Lower lobe of right lung (tissue), 2 donors: ENCODE measurements at regions not wholly inside any gene's neighbourhood (a gene's known extent, or its start where the extent isn't known, plus 50 kb on each side); places are given as distances from the start of the nearest gene placed in this dataset.

Experiments used
- ATAC-seq, 2 donors: fragments of 200-7000 bp; cut with Tn5 transposase; one replicate each; pipeline ENCODE4 v1.9.1; 2020 to 2022; ENCODE audit warnings: mild to moderate bottlenecking in 2 of 2, moderate library complexity in 2 of 2
- DNase-seq: peaks from one replicate; pipeline ENCODE4 v3.0.0-alpha.2; 2020
- H3K27ac ChIP-seq: fragments of 200-600 bp; one replicate; pipeline ENCODE4 v1.8.0; 2022
- H3K27me3 ChIP-seq: fragments of 200-600 bp; one replicate; pipeline ENCODE4 v1.8.0; 2022; ENCODE audit warnings: low read depth
- H3K36me3 ChIP-seq: fragments of 200-600 bp; one replicate; pipeline ENCODE4 v1.8.0; 2022; ENCODE audit warnings: mild to moderate bottlenecking
- H3K4me1 ChIP-seq: fragments of 200-600 bp; one replicate; pipeline ENCODE4 v1.8.0; 2022
- H3K4me3 ChIP-seq: fragments of 200-600 bp; one replicate; pipeline ENCODE4 v1.8.0; 2022; ENCODE audit warnings: mild to moderate bottlenecking
- H3K9me3 ChIP-seq: fragments of 200-600 bp; one replicate; pipeline ENCODE4 v1.8.0; 2022
- intact Hi-C: fragments of 100-400 bp; cut with DNase I; formaldehyde crosslinking; loops from one replicate; pipeline ENCODE4 v1.11.0; 2022
- TF ChIP-seq, protein P1 (sequence below): fragments of 200-600 bp; IDR thresholded peaks from one replicate; pipeline ENCODE4 v1.8.0; 2022; ENCODE audit warnings: antibody characterized with exemption, mild to moderate bottlenecking
- donor health status: DM: no; HTN: yes; CAD: no; lungs with severe emphysema.

DNA sequence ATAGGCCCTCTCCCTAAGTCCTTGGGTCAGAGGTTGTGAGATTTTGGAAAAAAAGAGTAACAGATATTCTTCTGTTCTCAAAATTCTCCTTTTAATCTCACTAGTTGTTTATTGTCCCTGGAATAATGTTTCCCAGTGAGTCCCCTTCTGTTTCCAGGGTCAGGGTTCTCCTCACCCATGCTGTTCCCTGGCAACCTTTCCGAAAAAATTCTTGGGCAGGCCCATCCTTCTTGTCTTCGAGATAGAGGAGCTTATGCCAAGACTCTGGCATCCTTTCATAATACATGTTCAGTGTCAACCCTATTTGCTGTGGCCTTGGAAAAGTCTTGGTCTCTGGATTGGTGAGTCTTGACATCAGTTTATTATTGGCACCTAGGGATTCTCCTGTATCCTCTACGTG is 212.4 kb upstream of the FAR2 start:
- no peak for ATAC-seq
- Histone ChIP-seq H3K27ac (no peak overlapping the region), H3K27me3 (no peaks in the 10 kb centered on the region), H3K4me3 (no peak overlapping the region), H3K4me1 (no peaks in the 10 kb centered on the region), H3K36me3 (no peaks in the 10 kb centered on the region), H3K9me3 (no peaks in the 10 kb centered on the region)
- DNase-seq: no peak
- intact Hi-C loops: no loop called here
- TF ChIP-seq, protein P1, sequence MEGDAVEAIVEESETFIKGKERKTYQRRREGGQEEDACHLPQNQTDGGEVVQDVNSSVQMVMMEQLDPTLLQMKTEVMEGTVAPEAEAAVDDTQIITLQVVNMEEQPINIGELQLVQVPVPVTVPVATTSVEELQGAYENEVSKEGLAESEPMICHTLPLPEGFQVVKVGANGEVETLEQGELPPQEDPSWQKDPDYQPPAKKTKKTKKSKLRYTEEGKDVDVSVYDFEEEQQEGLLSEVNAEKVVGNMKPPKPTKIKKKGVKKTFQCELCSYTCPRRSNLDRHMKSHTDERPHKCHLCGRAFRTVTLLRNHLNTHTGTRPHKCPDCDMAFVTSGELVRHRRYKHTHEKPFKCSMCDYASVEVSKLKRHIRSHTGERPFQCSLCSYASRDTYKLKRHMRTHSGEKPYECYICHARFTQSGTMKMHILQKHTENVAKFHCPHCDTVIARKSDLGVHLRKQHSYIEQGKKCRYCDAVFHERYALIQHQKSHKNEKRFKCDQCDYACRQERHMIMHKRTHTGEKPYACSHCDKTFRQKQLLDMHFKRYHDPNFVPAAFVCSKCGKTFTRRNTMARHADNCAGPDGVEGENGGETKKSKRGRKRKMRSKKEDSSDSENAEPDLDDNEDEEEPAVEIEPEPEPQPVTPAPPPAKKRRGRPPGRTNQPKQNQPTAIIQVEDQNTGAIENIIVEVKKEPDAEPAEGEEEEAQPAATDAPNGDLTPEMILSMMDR: no peak

DNA sequence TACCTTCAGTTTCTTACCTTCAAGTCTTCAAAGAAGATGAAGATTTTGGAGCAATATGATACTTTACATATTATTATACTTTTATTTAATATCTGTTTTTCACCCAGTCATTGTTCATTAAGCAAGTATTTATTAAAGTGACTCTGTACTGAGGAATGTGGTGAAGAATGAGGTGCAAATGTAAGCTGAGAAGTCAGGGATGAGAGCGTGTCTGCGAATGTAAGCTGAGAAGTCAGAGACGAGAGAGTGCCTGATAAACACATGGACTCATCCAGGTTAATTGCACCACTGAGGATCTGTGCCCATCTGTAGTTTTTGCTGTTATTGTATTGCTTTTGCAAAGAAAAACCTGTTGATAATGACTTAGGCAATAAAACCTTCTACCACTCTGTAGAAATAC is 211.9 kb upstream of the FAR2 start:
- Histone ChIP-seq H3K9me3 (no peaks in the 10 kb centered on the region), H3K27me3 (no peaks in the 10 kb centered on the region), H3K27ac (no peak overlapping the region), H3K4me3 (no peak overlapping the region), H3K4me1 (no peaks in the 10 kb centered on the region), H3K36me3 (no peaks in the 10 kb centered on the region)
- TF ChIP-seq, protein P1: no peak
- no peak for ATAC-seq
- intact Hi-C loops: no loop called here
- no peak for DNase-seq

DNA sequence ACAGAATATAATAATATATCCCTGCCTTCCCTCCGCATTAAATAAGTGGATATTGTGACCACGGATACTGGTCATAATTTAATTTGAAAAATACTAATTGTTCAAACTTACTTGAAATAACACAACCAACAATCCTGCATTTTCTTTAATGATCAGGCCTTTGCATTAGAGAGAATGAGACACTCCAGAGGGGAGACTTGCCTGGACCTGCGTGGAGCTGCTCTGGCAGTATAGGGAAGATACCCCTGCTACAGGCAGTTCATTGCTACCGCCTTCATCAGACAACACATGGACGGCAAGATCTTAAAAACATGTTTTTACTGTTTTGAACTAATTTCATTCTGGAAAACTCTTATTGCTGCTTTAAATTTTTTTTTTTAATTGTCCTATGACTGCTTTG is 211.0 kb upstream of the FAR2 start:
- TF ChIP-seq, protein P1: no peak
- H3K27me3 ChIP-seq: no peaks in the 10 kb centered on the region
- H3K36me3 ChIP-seq: no peaks in the 10 kb centered on the region
- H3K9me3 ChIP-seq: no peaks in the 10 kb centered on the region
- no peak overlapping the region for H3K4me3 ChIP-seq
- no peak overlapping the region for H3K27ac ChIP-seq
- intact Hi-C loops: no loop called here
- H3K4me1 ChIP-seq: no peaks in the 10 kb centered on the region
- DNase-seq: no peak
- ATAC-seq: no peak

DNA sequence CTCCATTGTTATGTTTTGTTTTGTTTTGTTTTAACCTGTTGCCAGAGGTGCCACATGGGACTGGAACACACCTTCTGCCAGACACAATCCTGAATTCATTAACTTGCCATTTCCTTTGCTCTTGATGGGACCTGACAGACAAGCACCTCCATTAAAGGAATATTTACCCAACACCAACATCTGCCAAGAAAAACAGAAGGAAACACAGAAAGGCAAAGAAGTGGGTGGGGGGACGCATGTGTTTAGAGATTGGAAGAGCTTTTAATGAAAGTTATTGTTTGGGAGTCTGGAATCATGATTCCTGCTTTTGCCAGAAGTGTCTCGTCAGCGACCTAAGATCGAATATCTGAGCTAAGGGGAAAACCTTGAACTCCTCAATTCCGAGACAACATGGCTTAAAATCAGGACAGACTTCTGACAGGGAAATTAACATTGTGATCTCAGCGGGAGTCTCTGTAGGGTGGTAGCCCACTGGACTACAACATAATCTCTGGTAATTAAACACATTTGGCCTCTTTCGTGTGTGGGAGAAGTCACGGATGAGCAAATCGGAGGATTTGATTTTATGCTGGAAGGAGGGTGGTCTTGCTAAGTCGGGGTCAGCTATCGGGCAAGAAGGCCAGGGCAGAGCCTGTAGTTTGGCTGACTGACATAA is 210.4 kb upstream of the FAR2 start:
- no peak overlapping the region for H3K4me3 ChIP-seq
- ATAC-seq (no peak), DNase-seq (no peak)
- intact Hi-C loops: no loop called here
- H3K9me3 ChIP-seq: no peaks in the 10 kb centered on the region
- no peaks in the 10 kb centered on the region for H3K36me3 ChIP-seq
- TF ChIP-seq, protein P1: no peak
- no peaks in the 10 kb centered on the region for H3K27me3 ChIP-seq
- no peak overlapping the region for H3K27ac ChIP-seq
- no peaks in the 10 kb centered on the region for H3K4me1 ChIP-seq

DNA sequence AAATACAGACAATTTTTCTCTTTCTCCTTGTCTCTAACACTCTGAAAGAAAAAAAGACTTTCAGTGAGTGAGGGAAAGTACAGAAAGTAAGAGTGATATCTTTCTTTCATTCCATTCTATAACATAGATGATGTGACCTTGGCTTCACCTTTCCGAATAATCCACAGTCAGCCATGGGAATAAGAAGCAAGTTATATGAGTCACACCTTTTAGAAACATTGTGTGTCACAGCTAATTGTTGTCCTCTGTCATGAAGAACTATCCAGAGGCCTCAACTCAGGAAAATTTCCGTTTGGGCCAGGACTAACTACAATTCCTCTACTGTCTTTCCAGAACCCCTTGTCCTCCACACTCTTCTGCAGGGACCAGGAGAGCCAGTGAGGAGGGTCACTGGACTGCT is 209.7 kb upstream of the FAR2 start:
- H3K27ac ChIP-seq: no peak overlapping the region

More for the DNA sequence above, 209.7 kb upstream of the FAR2 start:
- ATAC-seq (no peak), DNase-seq (no peak)
- no peak overlapping the region for H3K4me3 ChIP-seq
- TF ChIP-seq, protein P1: no peak
- no peaks in the 10 kb centered on the region for H3K9me3 ChIP-seq
- intact Hi-C loops: no loop called here
- H3K4me1 ChIP-seq: no peaks in the 10 kb centered on the region
- no peaks in the 10 kb centered on the region for H3K36me3 ChIP-seq
- no peaks in the 10 kb centered on the region for H3K27me3 ChIP-seq
